ENCODE measurements at regions not wholly inside any gene's neighbourhood (a gene's known extent, or its start where the extent isn't known, plus 50 kb on each side); places are given as distances from the start of the nearest gene placed in this dataset.
"Not testable (repeated sequence)": the region's sequence is repeated elsewhere in the genome, so short reads cannot be mapped to it uniquely, and the experiment has no call there.

DNA sequence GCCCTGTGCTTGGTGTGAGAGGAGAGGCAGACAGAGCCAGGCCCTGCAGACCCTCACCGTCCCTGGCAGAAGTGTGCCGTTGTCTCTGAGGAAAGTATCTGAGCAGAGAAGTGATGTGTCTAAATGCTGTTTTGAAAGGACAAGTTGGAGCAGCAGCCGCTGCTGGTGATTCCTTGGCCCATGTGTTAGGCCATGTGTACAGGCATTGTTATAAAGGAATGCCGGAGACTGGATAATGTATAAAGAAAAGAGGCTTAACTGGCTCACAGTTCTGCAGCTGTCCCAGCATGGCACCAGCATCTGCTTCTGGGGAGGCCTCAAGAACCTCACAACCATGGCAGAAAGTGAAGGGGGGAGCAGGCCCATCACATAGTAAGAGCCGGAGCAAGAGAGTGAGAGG is 334.6 kb upstream of the ATP10A start:
- no peaks in the 10 kb centered on the region for H3K4me1 ChIP-seq (ENCODE audit: low read depth)
- no peaks in the 10 kb centered on the region for H3K27me3 ChIP-seq
- TF ChIP-seq, protein P1, sequence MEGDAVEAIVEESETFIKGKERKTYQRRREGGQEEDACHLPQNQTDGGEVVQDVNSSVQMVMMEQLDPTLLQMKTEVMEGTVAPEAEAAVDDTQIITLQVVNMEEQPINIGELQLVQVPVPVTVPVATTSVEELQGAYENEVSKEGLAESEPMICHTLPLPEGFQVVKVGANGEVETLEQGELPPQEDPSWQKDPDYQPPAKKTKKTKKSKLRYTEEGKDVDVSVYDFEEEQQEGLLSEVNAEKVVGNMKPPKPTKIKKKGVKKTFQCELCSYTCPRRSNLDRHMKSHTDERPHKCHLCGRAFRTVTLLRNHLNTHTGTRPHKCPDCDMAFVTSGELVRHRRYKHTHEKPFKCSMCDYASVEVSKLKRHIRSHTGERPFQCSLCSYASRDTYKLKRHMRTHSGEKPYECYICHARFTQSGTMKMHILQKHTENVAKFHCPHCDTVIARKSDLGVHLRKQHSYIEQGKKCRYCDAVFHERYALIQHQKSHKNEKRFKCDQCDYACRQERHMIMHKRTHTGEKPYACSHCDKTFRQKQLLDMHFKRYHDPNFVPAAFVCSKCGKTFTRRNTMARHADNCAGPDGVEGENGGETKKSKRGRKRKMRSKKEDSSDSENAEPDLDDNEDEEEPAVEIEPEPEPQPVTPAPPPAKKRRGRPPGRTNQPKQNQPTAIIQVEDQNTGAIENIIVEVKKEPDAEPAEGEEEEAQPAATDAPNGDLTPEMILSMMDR (IDR thresholded peaks at IDR 0.05; ENCODE audit: low read depth, low read length), result no peak
- no peak for DNase-seq (ENCODE audit: low read depth in 1 of 2, low spot score in 1 of 2)
- H3K27ac ChIP-seq, result no peak overlapping the region
- H3K4me3 ChIP-seq, result no peak overlapping the region
- no peaks in the 10 kb centered on the region for H3K9me3 ChIP-seq (ENCODE audit: low read depth)
- H3K36me3 ChIP-seq, result no peaks in the 10 kb centered on the region

DNA sequence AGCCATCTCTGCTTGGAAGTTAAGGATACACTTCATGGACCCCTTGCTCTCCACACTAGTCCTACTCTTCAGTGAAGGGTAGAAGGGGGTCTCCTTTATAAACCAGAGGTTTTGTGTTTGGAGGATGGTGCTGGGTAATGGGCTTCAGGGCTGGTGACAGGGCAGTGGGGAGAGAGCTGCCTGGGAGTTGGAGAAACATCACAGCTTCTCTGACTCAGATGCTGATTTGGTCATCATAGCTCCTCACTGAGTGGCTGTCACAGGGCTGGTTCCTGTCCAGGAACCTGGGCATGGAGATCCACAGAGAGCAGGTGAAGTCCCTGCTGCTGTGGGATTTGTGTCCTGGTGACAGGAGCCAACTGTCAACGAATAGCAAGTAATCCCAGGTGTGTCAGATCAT is 333.9 kb upstream of the ATP10A start:
- TF ChIP-seq, protein P1 (IDR thresholded peaks at IDR 0.05; ENCODE audit: low read depth, low read length), result no peak
- H3K27ac ChIP-seq, result no peak overlapping the region
- H3K9me3 ChIP-seq (ENCODE audit: low read depth), result no peaks in the 10 kb centered on the region
- no peak for DNase-seq (ENCODE audit: low read depth in 1 of 2, low spot score in 1 of 2)
- no peak overlapping the region for H3K4me3 ChIP-seq
- H3K27me3 ChIP-seq, result no peaks in the 10 kb centered on the region
- no peaks in the 10 kb centered on the region for H3K36me3 ChIP-seq
- H3K4me1 ChIP-seq (ENCODE audit: low read depth), result no peaks in the 10 kb centered on the region

GRCh38 chr15:26191193-26191592 is 328.1 kb upstream of the ATP10A start:
- DNase-seq (ENCODE audit: low read depth in 1 of 2, low spot score in 1 of 2), result no peak

DNA sequence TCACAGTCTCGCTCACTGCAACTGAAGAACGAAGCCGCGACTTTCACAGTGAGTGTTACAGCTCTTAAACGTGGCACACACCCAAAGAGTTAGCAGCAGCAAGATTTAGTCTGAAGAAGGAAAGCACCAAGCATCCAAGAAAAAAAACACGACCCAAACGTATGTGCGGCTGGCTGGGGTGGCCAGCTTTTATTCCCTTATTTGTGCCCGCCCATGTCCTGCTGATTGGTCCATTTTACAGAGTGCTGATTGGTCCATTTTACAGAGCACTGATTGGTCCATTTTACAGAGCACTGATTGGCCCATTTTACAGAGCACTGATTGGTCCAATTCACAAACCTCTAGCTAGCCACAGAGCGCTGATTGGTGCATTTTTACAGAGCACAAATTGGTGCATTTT is 323.0 kb upstream of the ATP10A start:
- H3K4me1 ChIP-seq (ENCODE audit: low read depth); H3K27ac ChIP-seq; H3K36me3 ChIP-seq; H3K4me3 ChIP-seq; DNase-seq (ENCODE audit: low read depth in 1 of 2, low spot score in 1 of 2); H3K27me3 ChIP-seq; H3K9me3 ChIP-seq (ENCODE audit: low read depth): not testable (repeated sequence)

More at GRCh38 chr15:26191193-26191592, 328.1 kb upstream of the ATP10A start:
- H3K36me3 ChIP-seq, result no peaks in the 10 kb centered on the region
- H3K4me3 ChIP-seq, result no peak overlapping the region
- H3K9me3 ChIP-seq (ENCODE audit: low read depth), result no peaks in the 10 kb centered on the region
- H3K27me3 ChIP-seq, result no peaks in the 10 kb centered on the region
- TF ChIP-seq, protein P1 (IDR thresholded peaks at IDR 0.05; ENCODE audit: low read depth, low read length), result no peak
- H3K4me1 ChIP-seq (ENCODE audit: low read depth), result no peaks in the 10 kb centered on the region
- no peak overlapping the region for H3K27ac ChIP-seq

DNA sequence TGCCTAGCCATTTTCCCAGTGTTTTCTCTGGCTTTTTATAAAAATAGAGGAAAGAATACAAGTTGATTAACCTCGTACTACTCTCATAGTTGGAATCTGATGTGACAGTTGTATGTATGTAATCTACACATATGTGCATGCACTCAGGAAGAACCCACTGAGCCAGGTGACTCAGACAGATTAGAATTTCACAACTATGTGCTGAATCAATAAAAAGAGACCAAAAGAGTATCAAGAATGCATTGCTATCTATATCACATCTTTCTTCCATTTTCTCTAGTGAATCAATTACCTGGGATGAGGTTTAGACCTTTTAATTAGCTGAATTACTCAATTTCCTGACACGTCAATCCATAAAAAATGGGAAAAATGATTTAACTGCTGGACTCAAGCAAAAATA is 319.3 kb upstream of the ATP10A start:
- no peak overlapping the region for H3K27ac ChIP-seq
- H3K4me1 ChIP-seq (ENCODE audit: low read depth), result no peaks in the 10 kb centered on the region
- TF ChIP-seq, protein P1 (IDR thresholded peaks at IDR 0.05; ENCODE audit: low read depth, low read length), result no peak
- no peaks in the 10 kb centered on the region for H3K9me3 ChIP-seq (ENCODE audit: low read depth)
- H3K4me3 ChIP-seq, result no peak overlapping the region
- H3K27me3 ChIP-seq, result no peaks in the 10 kb centered on the region
- H3K36me3 ChIP-seq, result no peaks in the 10 kb centered on the region
- no peak for DNase-seq (ENCODE audit: low read depth in 1 of 2, low spot score in 1 of 2)

DNA sequence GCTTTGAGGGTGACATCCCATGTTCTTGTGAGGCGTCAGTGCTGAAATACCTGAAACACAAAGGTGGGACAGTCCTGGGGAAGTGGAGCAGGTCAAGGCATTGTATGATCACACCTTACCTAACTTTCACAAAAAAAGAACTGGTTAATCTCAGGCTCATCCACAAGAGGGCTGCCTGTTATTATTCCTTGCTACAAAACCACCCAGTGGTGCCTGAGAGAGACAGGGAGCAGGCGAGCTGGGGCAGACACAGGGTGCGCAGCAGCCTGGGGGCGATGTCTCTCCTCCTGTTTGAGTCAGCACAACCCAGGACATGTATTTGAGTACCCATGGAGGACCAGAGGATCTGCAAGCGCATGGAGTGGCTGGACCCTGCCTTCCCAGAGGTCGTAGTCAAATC is 316.8 kb upstream of the ATP10A start:
- Histone ChIP-seq H3K27ac (no peak overlapping the region), H3K4me1 (ENCODE audit: low read depth) (no peaks in the 10 kb centered on the region), H3K9me3 (ENCODE audit: low read depth) (no peaks in the 10 kb centered on the region), H3K4me3 (no peak overlapping the region), H3K36me3 (no peaks in the 10 kb centered on the region), H3K27me3 (no peaks in the 10 kb centered on the region)
- peak in 1 of 2 donors; percentile 59 for DNase-seq (ENCODE audit: low read depth in 1 of 2, low spot score in 1 of 2)
- TF ChIP-seq, protein P1 (IDR thresholded peaks at IDR 0.05; ENCODE audit: low read depth, low read length), result no peak
